ENCODE measurements at regions not wholly inside any gene's neighbourhood (a gene's known extent, or its start where the extent isn't known, plus 50 kb on each side); places are given as distances from the start of the nearest gene placed in this dataset.

DNA sequence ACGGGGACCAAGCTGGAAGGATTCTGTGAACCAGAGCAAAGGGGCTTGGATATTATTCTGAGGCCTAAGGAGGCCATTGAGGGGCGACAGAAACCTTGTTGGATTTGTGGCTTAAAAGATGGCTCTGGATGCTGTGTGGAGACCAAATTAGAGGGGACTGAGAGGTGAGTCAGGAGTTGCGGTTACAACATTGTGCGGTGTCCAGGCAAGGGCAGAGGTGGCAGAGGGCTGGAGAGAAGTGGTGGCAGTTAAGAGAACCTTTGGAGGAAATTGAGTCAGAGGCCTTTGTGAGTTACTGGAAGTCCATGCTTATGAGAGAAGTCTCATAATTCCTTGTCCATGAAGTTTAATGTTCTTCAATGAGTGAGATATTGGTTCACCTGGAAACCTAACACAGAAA lies 143.2 kb downstream of the FAM43A start:
- DNase-seq (no peak), ATAC-seq (no peak)
- Mint-ChIP-seq H3K9me3 (no peaks in the 10 kb centered on the region), H3K36me3 (ENCODE audit: insufficient read depth) (no peaks in the 10 kb centered on the region), H3K4me3 (no peak overlapping the region), H3K4me1 (ENCODE audit: low read depth) (no peaks in the 10 kb centered on the region), H3K27me3 (ENCODE audit: low read depth) (no peaks in the 10 kb centered on the region)

DNA sequence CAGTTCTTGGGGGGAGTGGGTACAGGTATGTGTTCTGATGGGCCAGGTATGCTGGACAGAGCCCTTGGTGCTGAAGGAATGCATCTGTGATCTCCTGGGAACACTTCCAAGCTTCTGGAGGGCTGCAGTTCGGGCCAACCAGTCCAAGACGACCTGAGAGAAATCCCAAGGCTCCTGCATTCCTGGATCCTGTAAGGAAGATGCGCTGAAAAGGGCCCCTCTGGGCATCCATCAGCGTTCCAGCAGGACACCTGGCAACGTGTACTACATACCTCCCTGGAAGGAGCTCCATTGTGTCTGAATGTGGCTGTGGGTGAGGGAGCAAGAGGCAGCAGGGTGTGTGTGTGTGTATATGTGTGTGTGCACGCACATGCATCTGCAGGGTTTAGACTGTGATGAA lies 144.7 kb downstream of the FAM43A start:
- Mint-ChIP-seq H3K4me1 (ENCODE audit: low read depth) (no peaks in the 10 kb centered on the region), H3K4me3 (no peak overlapping the region), H3K36me3 (ENCODE audit: insufficient read depth) (no peaks in the 10 kb centered on the region), H3K27me3 (ENCODE audit: low read depth) (no peaks in the 10 kb centered on the region), H3K9me3 (no peaks in the 10 kb centered on the region)
- ATAC-seq: no peak
- DNase-seq: no peak

DNA sequence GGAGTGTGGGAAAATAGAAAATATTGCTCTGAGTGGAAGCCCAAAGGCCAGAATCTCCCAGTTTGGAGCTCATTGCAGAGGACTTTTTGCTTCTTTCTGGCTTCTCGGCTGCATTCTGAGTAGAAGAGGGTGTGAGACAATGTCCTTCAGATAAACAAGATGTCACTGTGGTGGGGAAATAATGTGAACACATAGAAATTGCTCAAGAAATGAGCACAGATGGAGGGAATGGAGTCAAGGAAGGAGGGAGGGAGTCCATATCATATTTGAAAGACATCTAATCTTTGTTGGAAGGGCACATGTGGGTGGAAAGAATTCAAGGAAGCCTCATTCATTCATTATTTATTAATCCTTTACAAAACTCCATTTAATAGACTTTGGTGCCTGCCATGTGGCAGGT lies 145.3 kb downstream of the FAM43A start:
- Mint-ChIP-seq H3K4me1 (ENCODE audit: low read depth) (no peaks in the 10 kb centered on the region), H3K4me3 (no peak overlapping the region), H3K9me3 (no peaks in the 10 kb centered on the region), H3K27me3 (ENCODE audit: low read depth) (no peaks in the 10 kb centered on the region), H3K36me3 (ENCODE audit: insufficient read depth) (no peaks in the 10 kb centered on the region)
- no peak for DNase-seq
- ATAC-seq: no peak

DNA sequence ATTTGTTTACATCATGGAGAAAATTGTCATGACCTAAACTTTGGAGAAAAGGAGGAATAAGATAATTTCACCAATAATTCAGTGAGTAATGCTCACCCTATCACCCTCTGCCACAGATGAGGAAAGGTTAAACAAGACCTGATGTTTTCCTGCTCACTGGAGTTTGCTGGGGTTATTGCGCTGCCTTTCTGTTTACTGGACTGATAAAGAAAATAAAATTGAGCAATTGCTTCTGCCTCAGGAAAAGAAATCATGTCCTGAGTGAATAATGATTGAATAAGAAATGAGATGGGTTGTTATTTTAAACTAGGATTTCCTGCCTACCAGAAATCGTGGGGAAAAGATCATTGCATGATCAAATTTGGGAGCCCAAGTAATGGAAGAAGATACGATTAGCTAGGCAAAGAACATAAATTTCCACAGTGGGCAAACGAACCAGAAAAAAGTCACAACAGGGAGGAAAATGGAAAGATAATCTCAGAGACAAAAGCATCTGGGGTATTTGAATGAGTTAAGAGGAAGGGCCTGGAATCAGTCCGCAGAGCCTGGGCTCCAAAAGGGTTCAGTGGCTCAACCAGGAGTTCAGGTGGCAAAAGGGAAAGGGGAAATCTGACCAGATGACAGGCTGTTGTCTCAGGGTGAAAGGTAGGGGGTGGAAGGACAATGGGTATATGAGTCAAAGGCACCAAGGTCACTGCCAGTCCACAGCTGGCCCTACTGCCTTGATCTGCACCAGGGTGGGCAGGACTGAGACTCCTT lies 146.8 kb downstream of the FAM43A start:
- Mint-ChIP-seq H3K4me3 (no peak overlapping the region), H3K4me1 (ENCODE audit: low read depth) (no peaks in the 10 kb centered on the region), H3K9me3 (no peaks in the 10 kb centered on the region), H3K36me3 (ENCODE audit: insufficient read depth) (no peaks in the 10 kb centered on the region), H3K27me3 (ENCODE audit: low read depth) (no peaks in the 10 kb centered on the region)
- ATAC-seq (no peak), DNase-seq (no peak)

DNA sequence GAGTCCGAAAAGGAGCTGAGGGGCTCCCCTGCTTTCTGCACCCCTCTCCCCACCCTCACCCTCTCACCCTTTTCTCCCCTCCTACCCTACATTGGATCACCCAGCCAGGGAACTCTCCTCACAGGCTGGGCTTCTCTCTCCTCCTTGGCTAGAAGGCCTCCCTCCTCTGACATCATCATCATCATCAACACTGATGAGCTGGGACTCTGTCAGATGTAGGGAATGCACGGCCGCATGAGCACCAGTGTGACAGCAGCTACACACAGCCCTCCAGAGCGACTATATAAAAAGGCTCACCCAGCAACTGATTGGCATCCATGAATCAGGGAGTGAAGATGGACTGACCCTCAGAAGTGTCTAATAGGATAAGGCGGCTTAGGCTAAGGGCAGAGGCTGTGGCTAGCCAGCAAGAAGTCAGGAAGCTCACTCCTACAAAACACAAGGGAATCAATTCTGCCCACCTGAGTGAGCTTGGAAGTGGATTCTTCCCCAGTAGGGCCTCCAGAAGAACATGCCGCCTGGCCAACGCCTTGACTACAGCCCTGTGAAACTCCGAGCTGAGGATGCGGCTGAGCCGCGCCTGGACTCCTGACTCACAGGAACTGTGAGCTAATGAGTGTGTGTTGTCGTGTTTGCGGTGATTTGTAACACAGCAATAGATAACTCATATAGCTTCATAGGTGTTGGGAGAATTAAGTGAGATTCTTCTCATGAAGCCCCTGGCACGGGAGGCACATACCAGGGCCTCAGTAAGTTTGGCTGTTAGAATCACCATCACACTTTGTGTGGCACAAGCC lies 147.6 kb downstream of the FAM43A start:
- Mint-ChIP-seq H3K36me3 (ENCODE audit: insufficient read depth) (no peaks in the 10 kb centered on the region), H3K4me1 (ENCODE audit: low read depth) (no peaks in the 10 kb centered on the region), H3K4me3 (no peak overlapping the region), H3K27me3 (ENCODE audit: low read depth) (no peaks in the 10 kb centered on the region), H3K9me3 (no peaks in the 10 kb centered on the region)
- no peak for DNase-seq
- ATAC-seq: no peak

DNA sequence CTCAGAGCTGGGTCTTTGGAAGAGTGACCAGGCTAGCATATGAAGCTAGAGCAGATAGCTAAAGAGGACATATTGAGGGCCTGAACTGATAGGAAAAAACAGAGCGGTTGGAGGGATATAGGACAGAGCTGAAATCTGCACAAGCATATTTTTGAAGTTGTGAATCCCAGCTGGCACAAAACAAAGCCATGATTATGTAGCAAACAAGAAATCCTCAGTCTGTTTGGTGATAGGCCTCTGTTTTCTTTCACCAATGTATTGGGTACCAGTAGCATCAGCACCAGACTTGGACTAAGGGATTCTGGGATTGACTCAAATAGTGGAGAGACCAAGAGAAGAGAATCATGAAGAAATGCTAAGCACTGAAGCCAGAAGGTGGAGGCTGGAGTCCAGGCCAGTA lies 151.0 kb downstream of the FAM43A start:
- no peaks in the 10 kb centered on the region for H3K9me3 Mint-ChIP-seq
- H3K36me3 Mint-ChIP-seq (ENCODE audit: insufficient read depth): no peaks in the 10 kb centered on the region
- no peak overlapping the region for H3K4me3 Mint-ChIP-seq
- DNase-seq (no peak), ATAC-seq (no peak)
- H3K4me1 Mint-ChIP-seq (ENCODE audit: low read depth): no peaks in the 10 kb centered on the region
- H3K27me3 Mint-ChIP-seq (ENCODE audit: low read depth): no peaks in the 10 kb centered on the region

DNA sequence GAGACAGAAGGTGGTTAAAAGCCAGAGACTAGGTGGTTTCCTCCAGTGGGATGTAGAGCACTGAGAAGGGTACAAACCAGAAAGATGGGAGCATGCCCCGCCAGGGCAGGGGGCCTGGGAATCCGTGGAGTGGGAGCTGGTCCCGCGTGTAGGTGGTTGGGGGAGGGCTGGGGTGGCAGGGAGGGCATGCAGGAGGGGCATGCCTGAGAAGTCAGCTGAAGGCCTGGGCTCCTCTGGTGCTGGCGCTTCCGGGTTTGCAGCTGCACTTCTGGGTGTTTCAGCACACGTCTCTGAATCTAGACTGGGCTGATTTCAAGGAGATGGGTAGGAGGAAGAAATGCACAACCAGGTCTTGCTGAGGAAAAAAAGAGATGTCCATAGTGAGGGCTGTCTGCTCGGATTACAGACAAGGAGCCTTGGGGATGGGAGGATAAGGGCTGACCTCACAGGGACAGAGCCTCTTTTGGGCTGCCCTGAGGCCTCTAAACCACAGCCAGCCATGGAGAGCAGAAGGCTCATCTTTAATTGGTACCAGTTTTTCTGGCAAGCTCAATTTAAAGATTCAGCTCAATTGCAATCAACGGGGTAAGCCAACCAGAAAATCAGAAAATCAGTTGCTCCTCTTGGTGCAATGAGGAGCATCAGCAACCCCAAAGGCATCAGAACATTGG lies 151.9 kb downstream of the FAM43A start:
- H3K27me3 Mint-ChIP-seq (ENCODE audit: low read depth): no peaks in the 10 kb centered on the region
- H3K36me3 Mint-ChIP-seq (ENCODE audit: insufficient read depth): no peaks in the 10 kb centered on the region
- no peaks in the 10 kb centered on the region for H3K9me3 Mint-ChIP-seq
- DNase-seq (no peak), ATAC-seq (no peak)
- no peak overlapping the region for H3K4me3 Mint-ChIP-seq
- H3K4me1 Mint-ChIP-seq (ENCODE audit: low read depth): no peaks in the 10 kb centered on the region

DNA sequence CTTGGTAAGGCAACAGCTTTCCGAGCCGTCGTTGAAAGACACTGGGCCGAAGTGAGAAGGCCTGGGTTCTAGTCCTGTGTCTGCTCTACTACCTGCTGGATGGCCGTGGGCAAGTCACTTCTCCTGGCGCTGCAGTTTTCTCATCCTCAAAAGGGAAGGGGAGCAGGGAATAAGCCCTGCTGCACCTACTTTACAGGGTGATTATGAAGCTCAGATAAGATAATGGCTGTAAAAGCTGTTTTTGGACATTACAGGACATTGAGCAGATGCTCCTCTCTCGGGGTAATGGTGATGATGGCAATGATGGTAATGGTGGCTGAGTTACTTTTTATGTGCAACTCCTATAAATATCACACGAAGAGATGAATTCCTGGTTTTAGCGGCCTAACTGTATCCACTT lies 152.6 kb downstream of the FAM43A start:
- no peaks in the 10 kb centered on the region for H3K9me3 Mint-ChIP-seq
- no peaks in the 10 kb centered on the region for H3K27me3 Mint-ChIP-seq (ENCODE audit: low read depth)
- no peaks in the 10 kb centered on the region for H3K36me3 Mint-ChIP-seq (ENCODE audit: insufficient read depth)
- ATAC-seq (no peak), DNase-seq (no peak)
- no peaks in the 10 kb centered on the region for H3K4me1 Mint-ChIP-seq (ENCODE audit: low read depth)
- H3K4me3 Mint-ChIP-seq: no peak overlapping the region

DNA sequence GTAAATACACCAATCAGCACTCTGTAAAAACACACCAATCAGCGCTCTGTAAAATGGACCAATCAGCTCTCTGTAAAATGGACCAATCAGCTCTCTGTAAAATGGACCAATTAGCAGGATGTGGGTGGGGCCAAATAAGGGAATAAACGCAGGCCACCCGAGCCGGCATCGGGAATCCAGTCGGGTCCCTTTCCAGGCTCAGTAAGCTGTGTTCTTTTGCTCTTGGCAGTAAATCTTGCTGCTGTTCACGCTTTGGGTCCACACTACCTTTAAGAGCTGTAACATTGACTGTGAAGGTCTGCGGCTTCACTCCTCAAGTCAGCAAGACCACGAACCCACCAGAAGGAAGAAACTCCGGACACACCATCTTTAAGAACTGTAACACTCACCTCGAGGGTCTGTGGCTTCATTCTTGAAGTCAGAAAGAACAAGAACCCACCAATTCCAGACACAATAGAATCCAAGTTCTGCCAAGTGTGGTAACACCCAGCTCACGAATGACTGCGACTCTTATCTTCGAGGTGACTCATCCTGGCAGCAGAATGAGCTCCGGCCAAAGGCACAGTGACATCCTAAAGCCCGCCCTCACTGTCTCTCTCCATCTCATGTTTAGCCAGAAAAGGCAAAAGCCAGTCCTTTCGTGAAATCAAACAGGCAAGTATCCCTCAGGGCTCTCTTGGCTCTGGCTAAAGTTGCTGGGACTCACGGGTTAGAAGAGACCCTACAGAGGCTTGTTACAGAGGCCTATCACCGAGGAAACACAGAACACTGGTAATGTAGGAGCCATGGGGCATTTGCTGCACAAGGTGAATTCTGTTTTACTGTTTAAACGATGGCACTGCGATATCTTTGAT lies 155.2 kb downstream of the FAM43A start:
- Mint-ChIP-seq H3K27me3 (ENCODE audit: low read depth) (no peaks in the 10 kb centered on the region), H3K36me3 (ENCODE audit: insufficient read depth) (no peaks in the 10 kb centered on the region), H3K4me3 (no peak overlapping the region), H3K4me1 (ENCODE audit: low read depth) (no peaks in the 10 kb centered on the region), H3K9me3 (no peaks in the 10 kb centered on the region)
- ATAC-seq: no peak
- no peak for DNase-seq

DNA sequence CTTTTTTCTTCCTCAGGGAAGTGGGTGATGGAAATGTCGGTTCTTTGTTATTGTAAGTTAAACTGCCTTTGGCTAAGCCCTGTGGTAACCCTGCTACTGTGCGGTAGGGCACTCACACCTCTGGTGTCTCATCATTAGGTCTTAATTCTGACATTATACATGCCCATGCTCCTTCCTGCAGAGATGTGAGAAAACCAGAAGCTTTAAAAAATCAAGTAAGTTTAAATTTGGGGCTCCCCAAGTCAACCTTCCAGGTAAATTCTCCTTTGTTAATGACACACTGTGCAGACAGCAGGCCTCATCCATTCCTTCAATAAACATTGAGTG lies 155.8 kb downstream of the FAM43A start:
- DNase-seq (no peak), ATAC-seq (no peak)
- no peaks in the 10 kb centered on the region for H3K4me1 Mint-ChIP-seq (ENCODE audit: low read depth)
- no peaks in the 10 kb centered on the region for H3K36me3 Mint-ChIP-seq (ENCODE audit: insufficient read depth)
- no peaks in the 10 kb centered on the region for H3K27me3 Mint-ChIP-seq (ENCODE audit: low read depth)
- H3K9me3 Mint-ChIP-seq: no peaks in the 10 kb centered on the region
- no peak overlapping the region for H3K4me3 Mint-ChIP-seq

DNA sequence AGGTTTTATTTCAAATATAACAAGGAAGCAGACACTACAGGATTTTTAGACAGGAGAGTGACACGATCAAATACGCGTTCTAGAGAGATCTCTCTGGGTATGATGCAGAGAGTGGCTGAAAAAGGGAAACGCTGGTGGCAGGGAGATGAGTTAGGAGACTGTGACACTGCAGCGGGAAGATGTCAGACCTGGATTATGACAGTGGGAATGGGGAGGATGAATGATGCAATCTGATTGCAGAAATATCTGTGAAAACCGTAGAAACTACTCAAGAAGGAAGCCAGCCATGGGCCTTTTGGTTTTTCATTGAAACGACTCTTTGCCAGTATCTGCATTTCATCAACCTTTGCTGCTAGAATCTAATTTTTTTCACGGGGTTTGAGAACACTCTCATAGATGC lies 157.9 kb downstream of the FAM43A start:
- DNase-seq (no peak), ATAC-seq (no peak)
- Mint-ChIP-seq H3K4me3 (no peak overlapping the region), H3K36me3 (ENCODE audit: insufficient read depth) (no peaks in the 10 kb centered on the region), H3K27me3 (ENCODE audit: low read depth) (no peaks in the 10 kb centered on the region), H3K9me3 (no peaks in the 10 kb centered on the region), H3K4me1 (ENCODE audit: low read depth) (no peaks in the 10 kb centered on the region)

DNA sequence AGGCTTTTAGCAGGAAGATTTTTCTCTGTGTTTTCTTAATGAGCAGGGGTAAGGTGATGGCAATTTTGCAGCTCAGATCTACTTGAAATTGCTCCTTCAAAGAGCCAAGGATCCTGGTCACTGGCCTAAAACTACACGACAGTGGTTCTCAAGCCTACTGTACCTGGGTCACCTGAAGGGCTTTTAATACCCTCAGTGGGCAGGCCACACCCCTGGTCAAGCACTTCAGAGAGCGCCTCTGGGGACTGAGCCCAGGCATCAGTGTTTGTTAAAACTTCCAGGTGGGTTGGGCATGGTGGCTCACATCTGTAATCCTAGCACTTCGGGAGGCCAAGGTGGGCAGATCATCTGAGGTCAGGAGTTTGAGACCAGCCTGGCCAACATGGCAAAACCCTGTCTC lies 158.4 kb downstream of the FAM43A start:
- Mint-ChIP-seq H3K27me3 (ENCODE audit: low read depth) (no peaks in the 10 kb centered on the region), H3K9me3 (no peaks in the 10 kb centered on the region), H3K36me3 (ENCODE audit: insufficient read depth) (no peaks in the 10 kb centered on the region), H3K4me1 (ENCODE audit: low read depth) (no peaks in the 10 kb centered on the region), H3K4me3 (no peak overlapping the region)
- ATAC-seq: no peak
- no peak for DNase-seq

DNA sequence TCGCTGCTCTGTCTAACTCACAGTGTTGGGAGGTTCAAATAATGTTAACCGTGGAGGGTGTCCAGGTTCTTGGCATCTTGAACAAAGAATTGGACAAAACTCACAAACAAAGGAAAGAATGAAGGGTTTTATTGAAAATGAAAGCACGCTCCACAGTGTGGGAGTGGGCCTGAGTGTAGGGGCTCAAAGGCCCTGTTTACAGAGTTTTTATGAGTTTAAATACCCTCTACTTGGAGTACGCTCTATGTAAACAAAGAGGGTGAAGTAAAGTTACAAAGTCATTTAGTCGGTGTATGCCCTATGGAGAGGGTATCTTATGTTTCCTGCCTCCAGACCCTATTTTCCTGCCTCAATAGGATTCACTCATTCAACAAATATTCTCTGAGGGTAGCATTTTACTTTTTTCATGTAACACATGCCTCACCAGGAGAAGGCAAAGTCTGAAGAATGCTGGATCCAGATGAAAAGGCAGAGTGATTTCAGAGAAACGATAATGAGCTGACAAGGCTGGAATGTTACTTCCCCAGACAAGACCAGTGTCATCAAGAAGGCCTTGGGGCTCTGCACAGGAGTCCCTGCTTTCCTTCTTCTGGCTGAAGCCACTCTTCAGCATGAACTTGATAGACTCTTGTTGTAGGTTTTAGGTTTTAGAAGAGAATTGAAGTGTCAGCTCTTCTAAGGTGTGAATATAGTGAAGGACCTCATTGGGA lies 163.6 kb downstream of the FAM43A start:
- H3K36me3 Mint-ChIP-seq (ENCODE audit: insufficient read depth): no peaks in the 10 kb centered on the region
- no peaks in the 10 kb centered on the region for H3K9me3 Mint-ChIP-seq
- H3K4me1 Mint-ChIP-seq (ENCODE audit: low read depth): no peaks in the 10 kb centered on the region
- H3K4me3 Mint-ChIP-seq: no peak overlapping the region
- DNase-seq: no peak
- peaks cover under 1% of the 10 kb centered on the region for H3K27me3 Mint-ChIP-seq (ENCODE audit: low read depth)
- no peak for ATAC-seq

DNA sequence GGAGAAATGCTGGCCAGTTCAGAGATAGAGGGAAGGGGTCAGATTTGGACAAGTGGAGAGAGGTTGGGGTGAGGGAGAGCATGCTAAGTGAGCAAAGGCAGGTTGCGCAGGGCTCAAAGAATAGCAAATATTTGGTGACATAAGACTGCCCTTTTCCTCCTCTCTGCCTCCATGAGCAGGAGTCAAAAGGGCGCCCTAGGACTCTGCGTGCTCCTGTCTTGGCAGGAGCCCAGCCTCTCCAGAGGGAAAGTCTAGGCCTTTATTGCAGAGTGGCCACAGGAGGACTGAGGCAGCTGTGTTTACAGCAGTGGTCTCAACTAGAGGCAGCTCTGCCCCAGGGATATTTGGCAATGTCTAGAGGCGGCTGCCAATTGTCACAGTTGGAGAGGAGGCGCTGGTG lies 165.6 kb downstream of the FAM43A start:
- no peaks in the 10 kb centered on the region for H3K36me3 Mint-ChIP-seq (ENCODE audit: insufficient read depth)
- H3K4me3 Mint-ChIP-seq: no peak overlapping the region
- no peaks in the 10 kb centered on the region for H3K9me3 Mint-ChIP-seq
- no peak for DNase-seq
- peaks cover 2% of the 10 kb centered on the region for H3K27me3 Mint-ChIP-seq (ENCODE audit: low read depth)
- no peak for ATAC-seq
- no peaks in the 10 kb centered on the region for H3K4me1 Mint-ChIP-seq (ENCODE audit: low read depth)

All from activated T-cell treated with anti-CD3 and anti-CD28 coated beads, Interleukin-2, amount 50 U/mL, for 4 hours (primary cell).